Epithelial cell of proximal tubule (primary cell): ENCODE measurements at regions not wholly inside any gene's neighbourhood (a gene's known extent, or its start where the extent isn't known, plus 50 kb on each side); places are given as distances from the start of the nearest gene placed in this dataset.

ENCODE experiments used
- DNase-seq: peaks from one replicate; pipeline ENCODE4 v3.0.0-alpha.2; 2011; ENCODE audit warnings: low read depth
- H3K4me3 ChIP-seq: 2 replicates; pipeline ENCODE4 v1.5.1; 2011; ENCODE audit warnings: low read depth, mild to moderate bottlenecking, low read length
- TF ChIP-seq, protein P1 (sequence below): conservative IDR thresholded peaks from 2 replicates; pipeline ENCODE4 v1.5.1; 2012; ENCODE audit warnings: low read depth, mild to moderate bottlenecking, low read length

DNA sequence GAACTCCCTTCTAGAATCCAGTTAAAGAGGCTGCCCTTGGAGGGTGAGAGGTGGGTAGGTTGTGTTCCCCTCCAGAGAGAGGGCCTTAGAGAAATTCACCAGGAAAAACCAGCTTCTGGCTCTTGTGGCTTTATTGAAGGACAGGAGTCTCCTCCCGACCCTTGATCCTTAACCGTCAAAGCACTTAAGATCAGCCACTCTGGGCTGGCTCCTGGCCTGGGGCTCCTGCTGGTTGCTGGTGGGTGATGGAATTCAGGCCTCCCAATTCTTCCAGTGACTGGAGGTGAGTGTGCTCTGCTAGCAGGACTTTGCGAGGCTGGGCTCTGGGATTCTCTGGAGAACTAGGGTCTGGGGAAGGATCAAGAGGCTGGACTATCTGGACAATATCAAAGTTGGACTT, 75.6 kb upstream of the LGSN start:
- no peak for DNase-seq
- no peak overlapping the region for H3K4me3 ChIP-seq
- TF ChIP-seq, protein P1, sequence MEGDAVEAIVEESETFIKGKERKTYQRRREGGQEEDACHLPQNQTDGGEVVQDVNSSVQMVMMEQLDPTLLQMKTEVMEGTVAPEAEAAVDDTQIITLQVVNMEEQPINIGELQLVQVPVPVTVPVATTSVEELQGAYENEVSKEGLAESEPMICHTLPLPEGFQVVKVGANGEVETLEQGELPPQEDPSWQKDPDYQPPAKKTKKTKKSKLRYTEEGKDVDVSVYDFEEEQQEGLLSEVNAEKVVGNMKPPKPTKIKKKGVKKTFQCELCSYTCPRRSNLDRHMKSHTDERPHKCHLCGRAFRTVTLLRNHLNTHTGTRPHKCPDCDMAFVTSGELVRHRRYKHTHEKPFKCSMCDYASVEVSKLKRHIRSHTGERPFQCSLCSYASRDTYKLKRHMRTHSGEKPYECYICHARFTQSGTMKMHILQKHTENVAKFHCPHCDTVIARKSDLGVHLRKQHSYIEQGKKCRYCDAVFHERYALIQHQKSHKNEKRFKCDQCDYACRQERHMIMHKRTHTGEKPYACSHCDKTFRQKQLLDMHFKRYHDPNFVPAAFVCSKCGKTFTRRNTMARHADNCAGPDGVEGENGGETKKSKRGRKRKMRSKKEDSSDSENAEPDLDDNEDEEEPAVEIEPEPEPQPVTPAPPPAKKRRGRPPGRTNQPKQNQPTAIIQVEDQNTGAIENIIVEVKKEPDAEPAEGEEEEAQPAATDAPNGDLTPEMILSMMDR: no peak

DNA sequence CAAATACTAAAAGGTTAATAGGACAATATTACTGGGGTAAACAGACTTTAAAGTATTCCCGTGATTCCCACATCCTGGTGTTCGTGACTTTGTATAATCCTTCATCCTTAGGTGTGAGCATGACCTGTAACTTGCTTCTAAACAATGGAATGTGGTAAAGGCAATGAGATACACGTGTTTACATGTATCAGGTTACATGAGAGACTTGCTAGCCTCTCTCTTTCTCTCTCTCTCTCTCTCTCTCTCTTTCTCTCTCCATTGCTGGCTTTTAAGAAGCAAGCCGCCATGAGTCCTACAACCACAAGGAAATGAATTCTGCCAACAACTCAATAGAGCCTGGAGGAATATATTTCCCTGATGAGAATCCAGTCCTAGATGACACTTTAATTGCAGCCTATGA, 83.9 kb upstream of the LGSN start:
- H3K4me3 ChIP-seq: no peak overlapping the region
- DNase-seq: no peak
- TF ChIP-seq, protein P1: no peak

DNA sequence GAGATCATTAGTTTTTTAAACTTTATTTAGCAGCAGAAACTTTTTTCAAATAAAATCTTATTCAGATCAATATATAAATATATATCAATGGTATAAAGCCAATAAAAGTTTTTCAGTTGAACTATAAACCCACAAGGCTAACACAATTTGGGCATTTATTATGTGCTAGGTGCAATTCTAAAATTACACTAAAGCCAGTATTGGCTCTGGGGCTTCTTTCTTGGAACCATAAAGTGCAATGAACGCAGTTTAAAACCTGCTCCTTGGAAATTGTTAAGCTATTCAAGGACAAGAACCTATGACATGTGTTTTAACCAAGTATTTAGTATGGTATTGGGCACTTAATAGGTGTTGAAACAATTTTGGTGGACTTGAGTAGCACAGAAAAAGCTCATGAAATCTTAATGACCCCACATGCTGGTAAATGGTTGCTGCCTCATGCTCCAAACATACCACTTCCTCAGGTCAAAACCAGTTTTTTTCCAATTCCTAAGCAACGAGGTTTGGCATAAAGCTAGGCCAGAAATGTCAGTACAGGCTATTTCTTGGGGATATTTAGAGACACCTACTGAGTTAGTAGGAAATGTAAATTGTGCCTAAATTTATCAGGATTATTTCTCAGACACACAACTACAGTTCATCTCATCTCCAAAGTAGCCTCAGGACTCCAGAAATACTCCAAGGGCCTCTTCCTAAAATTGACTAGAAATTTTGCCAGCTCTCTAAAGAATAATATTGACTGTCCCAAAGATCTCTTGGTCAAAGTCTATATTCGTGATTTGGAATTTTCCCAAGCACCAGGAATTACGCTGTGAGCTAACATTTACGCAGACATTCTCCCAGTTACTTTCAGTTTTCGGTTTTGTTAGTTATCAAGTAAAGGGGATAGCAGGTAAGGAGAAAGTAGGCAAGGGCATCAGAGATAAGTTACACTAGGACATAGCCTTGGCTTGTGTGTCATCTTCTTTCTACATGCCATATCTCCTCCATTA, 90.9 kb upstream of the LGSN start:
- H3K4me3 ChIP-seq: no peak overlapping the region
- TF ChIP-seq, protein P1: no peak
- DNase-seq: no peak

DNA sequence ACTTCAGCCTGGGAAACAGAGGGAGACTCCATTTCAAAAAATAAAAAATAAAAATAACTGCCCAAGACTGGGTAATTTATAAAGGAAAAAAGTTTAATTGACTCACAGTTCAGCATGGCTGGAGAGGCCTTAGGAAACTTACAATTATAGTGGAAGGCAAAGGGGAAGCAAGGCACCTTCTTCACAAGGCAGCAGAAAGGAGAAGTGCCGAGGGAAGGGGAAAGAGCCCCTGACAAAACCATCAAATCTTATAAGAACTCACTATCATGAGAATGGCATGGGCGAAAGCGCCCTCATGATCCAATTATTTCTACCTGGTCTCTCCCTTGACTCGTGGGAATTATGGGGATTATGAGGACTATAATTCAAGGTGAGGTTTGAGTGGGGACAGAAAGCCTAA, 95.5 kb upstream of the LGSN start:
- H3K4me3 ChIP-seq: no peak overlapping the region
- TF ChIP-seq, protein P1: no peak
- no peak for DNase-seq

DNA sequence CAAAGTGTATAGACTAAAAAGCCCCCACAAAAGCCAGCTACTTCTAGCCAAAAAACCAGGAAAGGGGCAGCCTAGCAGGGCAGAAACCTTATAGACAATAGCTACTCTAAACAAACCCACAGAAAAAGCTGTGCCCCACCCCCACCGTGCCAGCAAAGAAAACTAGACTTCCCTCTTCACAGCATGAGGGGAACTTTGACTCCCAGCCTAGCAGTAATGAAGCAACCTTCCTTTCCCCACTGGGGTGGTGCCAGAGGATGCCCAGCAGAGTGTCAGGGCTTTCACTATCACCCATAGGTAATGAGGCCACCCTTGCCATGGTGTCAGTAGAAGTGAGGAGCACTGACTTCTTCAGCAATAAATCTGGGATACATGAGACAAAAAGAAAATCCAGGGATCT, 99.0 kb upstream of the LGSN start:
- DNase-seq: no peak
- TF ChIP-seq, protein P1: no peak
- H3K4me3 ChIP-seq: no peak overlapping the region

DNA sequence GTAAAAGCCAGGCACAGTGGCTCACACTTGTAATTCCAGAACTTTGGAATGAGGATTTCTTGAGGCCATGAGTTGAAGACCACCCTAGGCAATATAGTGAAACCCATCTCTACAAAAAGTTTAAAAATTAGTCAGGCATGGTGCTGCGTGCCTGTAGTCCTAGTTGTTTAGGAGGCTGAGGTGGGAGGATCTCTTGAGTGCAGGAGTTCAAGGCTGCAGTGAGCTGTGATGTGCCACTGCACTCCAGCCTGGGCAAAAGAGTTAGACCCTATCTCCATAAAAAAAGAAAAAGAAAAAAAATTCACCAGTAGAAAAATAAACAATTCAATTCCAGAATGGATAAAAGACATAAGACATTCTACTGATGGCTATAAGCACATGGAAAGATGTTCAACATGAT, 104.9 kb upstream of the LGSN start:
- DNase-seq: no peak
- H3K4me3 ChIP-seq: no peak overlapping the region
- TF ChIP-seq, protein P1: no peak

DNA sequence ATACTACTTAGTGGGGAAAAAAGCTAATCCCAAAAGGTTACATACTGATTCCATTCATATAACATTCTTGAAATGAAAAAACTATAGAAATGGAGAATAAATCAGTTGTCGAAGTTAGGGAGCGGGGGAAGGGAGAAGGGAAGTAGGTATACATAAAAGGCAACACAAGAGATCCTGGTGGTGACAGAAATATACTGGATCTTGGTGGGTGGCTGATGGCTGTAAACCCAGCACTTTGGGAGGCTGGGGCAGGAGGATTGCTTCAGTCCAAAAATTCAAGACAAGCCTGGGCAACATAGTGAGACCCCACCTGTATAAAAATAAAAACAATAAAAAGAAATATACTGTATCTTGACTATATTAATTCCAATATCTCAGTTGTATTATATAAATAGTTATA, 105.7 kb upstream of the LGSN start:
- no peak for DNase-seq
- TF ChIP-seq, protein P1: no peak
- H3K4me3 ChIP-seq: no peak overlapping the region
